ENCODE measurements at regions not wholly inside any gene's neighbourhood (a gene's known extent, or its start where the extent isn't known, plus 50 kb on each side); places are given as distances from the start of the nearest gene placed in this dataset.

DNA sequence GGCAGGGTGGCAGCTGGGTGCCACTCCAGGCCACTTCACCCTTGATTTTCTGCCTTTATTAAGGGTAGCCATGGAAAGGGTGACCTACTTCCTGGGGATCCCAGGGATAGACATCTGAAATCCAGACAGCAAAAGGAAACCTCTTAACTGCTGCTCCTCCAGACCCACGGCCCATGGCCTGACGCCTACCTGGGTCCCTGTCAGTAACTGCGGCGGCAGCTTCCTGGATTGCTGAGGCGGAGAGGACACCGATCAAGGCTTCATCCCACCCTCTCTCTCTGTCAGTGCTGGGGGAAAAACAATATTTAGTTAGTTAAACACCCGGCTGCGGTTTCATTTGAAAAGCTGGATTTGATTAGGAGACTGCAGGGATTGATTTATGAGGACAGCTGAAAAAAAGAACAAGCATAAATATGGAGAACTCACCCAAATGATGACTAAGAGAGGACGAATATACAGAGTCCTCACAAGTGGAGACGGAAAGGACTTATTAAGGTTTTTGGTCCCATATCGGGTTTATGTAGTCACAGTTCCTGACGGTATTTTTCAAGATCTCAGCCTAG is 158.7 kb upstream of the KLF4 start:
- TF ChIP-seq, protein P1, sequence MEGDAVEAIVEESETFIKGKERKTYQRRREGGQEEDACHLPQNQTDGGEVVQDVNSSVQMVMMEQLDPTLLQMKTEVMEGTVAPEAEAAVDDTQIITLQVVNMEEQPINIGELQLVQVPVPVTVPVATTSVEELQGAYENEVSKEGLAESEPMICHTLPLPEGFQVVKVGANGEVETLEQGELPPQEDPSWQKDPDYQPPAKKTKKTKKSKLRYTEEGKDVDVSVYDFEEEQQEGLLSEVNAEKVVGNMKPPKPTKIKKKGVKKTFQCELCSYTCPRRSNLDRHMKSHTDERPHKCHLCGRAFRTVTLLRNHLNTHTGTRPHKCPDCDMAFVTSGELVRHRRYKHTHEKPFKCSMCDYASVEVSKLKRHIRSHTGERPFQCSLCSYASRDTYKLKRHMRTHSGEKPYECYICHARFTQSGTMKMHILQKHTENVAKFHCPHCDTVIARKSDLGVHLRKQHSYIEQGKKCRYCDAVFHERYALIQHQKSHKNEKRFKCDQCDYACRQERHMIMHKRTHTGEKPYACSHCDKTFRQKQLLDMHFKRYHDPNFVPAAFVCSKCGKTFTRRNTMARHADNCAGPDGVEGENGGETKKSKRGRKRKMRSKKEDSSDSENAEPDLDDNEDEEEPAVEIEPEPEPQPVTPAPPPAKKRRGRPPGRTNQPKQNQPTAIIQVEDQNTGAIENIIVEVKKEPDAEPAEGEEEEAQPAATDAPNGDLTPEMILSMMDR (IDR thresholded peaks at IDR 0.05) = no peak
- no peak for TF ChIP-seq POLR2A (IDR thresholded peaks at IDR 0.05)

Measured in right lobe of liver (tissue), 4 donors.